GM12875 (cell line): ENCODE measurements at regions not wholly inside any gene's neighbourhood (a gene's known extent, or its start where the extent isn't known, plus 50 kb on each side); places are given as distances from the start of the nearest gene placed in this dataset.

Experiments used
- H3K4me3 ChIP-seq: one replicate; pipeline ENCODE4 v1.5.1; 2011; ENCODE audit warnings: low read depth, low read length, control low read depth
- CTCF ChIP-seq: IDR thresholded peaks from 2 replicates; pipeline ENCODE4 v1.5.1; 2011; ENCODE audit warnings: low read depth, mild to moderate bottlenecking, control low read depth, inconsistent platforms, low read length, moderate library complexity, borderline replicate concordance; ENCODE audit not compliant: insufficient read depth

GRCh38 chr15:91521548-91521947, 332.0 kb upstream of the SLCO3A1 start:
- no peak for TF ChIP-seq CTCF
- H3K4me3 ChIP-seq, result no peak overlapping the region

- no peak overlapping the region for H3K4me3 ChIP-seq
- TF ChIP-seq CTCF, result no peak
Measured at GRCh38 chr15:91521996-91522395, 331.5 kb upstream of the SLCO3A1 start.

GRCh38 chr15:91522605-91523332, 330.7 kb upstream of the SLCO3A1 start:
- H3K4me3 ChIP-seq, result no peak overlapping the region
- no peak for TF ChIP-seq CTCF

GRCh38 chr15:91523596-91523995, 329.9 kb upstream of the SLCO3A1 start:
- no peak for TF ChIP-seq CTCF

GRCh38 chr15:91524534-91524933, 329.0 kb upstream of the SLCO3A1 start:
- no peak for TF ChIP-seq CTCF
- H3K4me3 ChIP-seq, result no peak overlapping the region

More at GRCh38 chr15:91523596-91523995, 329.9 kb upstream of the SLCO3A1 start:
- no peak overlapping the region for H3K4me3 ChIP-seq

- no peak overlapping the region for H3K4me3 ChIP-seq
- TF ChIP-seq CTCF, result no peak
Measured at GRCh38 chr15:91525751-91526150, 327.8 kb upstream of the SLCO3A1 start.

GRCh38 chr15:91526424-91526823, 327.1 kb upstream of the SLCO3A1 start:
- TF ChIP-seq CTCF, result no peak
- H3K4me3 ChIP-seq, result no peak overlapping the region
